ENCODE measurements at regions not wholly inside any gene's neighbourhood (a gene's known extent, or its start where the extent isn't known, plus 50 kb on each side); places are given as distances from the start of the nearest gene placed in this dataset.

DNA sequence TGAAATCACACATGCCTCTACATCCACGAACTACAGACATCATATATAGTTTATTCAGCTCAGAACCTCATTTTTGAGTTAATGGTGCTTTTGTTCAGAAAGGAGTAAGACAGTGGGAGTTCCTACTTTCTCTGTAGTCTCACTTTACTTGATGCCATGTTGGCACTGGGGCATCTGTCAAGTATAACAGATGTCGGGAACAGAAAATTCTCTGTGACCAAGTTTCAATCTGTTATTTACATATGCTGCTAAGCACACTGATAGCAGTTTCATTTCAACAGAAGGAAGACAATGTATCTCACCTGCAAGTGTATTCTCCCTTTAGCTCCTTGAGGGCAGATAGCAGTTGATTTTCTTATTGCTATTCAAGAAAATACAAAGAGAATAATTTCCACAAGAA is 774.1 kb downstream of the METTL4 start:
- H3K4me3 ChIP-seq (ENCODE audit: low read depth, low read length): no peak overlapping the region
- no peak for TF ChIP-seq CTCF (IDR thresholded peaks at IDR 0.05; ENCODE audit: low read depth, low read length)

- TF ChIP-seq CTCF (IDR thresholded peaks at IDR 0.05; ENCODE audit: low read depth, low read length): no peak
- H3K4me3 ChIP-seq (ENCODE audit: low read depth, low read length): no peak overlapping the region
Measured at GRCh38 chr18:1805521-1805920, 765.8 kb downstream of the METTL4 start.

DNA sequence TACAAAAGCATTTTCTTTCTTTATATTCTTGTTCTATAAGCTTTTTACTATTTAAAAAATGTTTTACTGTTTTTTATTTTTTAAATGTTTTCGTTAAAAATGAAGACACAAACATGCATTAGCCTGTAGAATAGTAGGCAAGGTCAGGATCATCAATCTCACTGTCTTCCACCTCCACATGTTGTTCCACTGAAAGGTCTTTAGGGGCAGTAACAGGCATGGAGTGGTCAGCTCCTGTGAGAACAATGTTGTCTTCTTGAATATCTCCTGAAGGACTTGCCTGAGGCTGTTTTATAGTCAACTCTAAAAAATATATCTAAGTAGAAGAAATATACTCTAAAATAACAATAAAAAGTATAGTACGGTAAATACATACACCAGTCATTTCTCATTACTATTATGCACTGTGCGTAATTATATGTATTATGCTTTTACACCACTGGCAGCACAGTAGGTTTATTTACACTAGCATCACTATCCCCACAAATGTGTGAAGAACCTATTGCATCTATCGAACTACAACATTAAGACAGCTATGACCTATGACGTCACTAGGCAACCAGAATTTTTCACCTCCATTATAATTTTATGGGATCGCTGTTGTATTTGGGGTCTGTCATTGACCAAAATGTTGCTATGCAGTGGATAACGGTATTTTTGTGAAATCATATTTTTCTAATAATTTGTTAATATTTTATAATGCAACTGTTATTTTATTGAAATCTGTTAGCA is 764.3 kb downstream of the METTL4 start:
- H3K4me3 ChIP-seq (ENCODE audit: low read depth, low read length): no peak overlapping the region
- TF ChIP-seq CTCF (IDR thresholded peaks at IDR 0.05; ENCODE audit: low read depth, low read length): no peak

GRCh38 chr18:1811282-1811681 is 760.0 kb downstream of the METTL4 start:
- no peak overlapping the region for H3K4me3 ChIP-seq (ENCODE audit: low read depth, low read length)
- TF ChIP-seq CTCF (IDR thresholded peaks at IDR 0.05; ENCODE audit: low read depth, low read length): no peak

DNA sequence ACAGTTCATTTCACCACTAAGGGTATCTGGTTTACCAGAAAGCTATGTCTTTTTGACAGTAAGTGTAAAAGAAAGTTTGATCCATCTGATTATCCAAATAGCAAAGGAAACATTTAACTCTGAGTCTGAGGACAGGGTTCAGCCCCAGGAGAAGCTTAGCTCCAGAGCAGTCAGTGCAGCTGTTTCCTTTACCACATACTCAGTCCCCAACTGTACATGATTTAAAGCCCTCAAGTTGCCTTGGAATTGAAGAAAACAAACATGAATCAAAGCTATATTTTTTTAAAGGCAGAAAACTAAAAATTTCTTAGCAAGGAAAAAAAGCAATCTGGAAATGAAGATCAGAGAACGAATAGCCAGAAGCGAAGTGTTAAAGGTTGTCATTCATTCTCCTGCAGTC is 746.0 kb downstream of the METTL4 start:
- H3K4me3 ChIP-seq (ENCODE audit: low read depth, low read length): no peak overlapping the region
- TF ChIP-seq CTCF (IDR thresholded peaks at IDR 0.05; ENCODE audit: low read depth, low read length): no peak

DNA sequence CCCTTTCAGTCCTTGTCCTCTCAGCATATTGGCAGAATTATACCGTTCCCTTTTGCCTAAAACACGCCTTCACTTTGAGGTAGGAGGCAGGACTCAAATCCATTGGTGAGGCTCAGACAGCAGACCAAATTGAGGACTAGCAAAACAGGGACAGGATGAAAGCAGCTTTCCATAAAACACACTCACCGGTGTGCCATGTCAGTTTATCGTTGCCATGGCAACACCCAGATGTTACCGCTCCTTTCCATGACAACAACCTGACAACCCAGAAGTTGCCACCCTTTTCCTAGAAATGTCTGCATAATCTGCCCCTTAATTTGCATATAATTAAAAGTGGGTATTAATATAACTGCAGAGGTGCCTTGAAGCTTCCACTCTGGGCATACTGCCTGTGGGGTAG is 730.4 kb downstream of the METTL4 start:
- no peak for TF ChIP-seq CTCF (IDR thresholded peaks at IDR 0.05; ENCODE audit: low read depth, low read length)
- no peak overlapping the region for H3K4me3 ChIP-seq (ENCODE audit: low read depth, low read length)

DNA sequence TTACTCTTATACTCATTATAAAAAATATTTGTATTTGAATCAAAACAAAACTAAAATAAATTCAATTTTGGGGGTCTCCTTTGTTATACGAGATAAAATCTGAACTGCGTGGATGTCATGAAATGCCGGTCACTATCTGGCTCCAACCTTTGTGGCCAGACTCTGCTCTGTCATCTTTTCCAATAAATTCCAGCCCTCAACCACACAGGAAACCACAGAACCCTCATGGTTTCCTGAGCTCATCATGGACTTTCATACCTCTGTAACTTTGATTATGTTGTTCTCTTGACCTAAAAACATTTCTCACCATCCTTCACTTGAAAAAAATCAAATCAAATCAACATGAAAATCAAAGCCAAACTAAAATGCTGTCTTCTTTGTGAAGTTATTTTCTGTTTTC is 724.7 kb downstream of the METTL4 start:
- TF ChIP-seq CTCF (IDR thresholded peaks at IDR 0.05; ENCODE audit: low read depth, low read length): no peak
- no peak overlapping the region for H3K4me3 ChIP-seq (ENCODE audit: low read depth, low read length)

Measured in WI38 (cell line).